Ectodermal cell (in vitro differentiated cells): ENCODE measurements at regions not wholly inside any gene's neighbourhood (a gene's known extent, or its start where the extent isn't known, plus 50 kb on each side); places are given as distances from the start of the nearest gene placed in this dataset.

Experiments
- H3K27ac ChIP-seq: 2 replicates; pipeline ENCODE4 v1.7.0; 2013; ENCODE audit warnings: mild to moderate bottlenecking, low read depth, low read length; ENCODE audit not compliant: insufficient read depth, poor library complexity, severe bottlenecking
- H3K27me3 ChIP-seq: 2 replicates; pipeline ENCODE4 v1.7.0; 2013; ENCODE audit warnings: mild to moderate bottlenecking, low read length; ENCODE audit not compliant: insufficient read depth, control insufficient read depth, poor library complexity, severe bottlenecking
- H3K36me3 ChIP-seq: one replicate; pipeline ENCODE4 v1.7.0; 2013; ENCODE audit warnings: low read length; ENCODE audit not compliant: control insufficient read depth, insufficient read depth
- H3K4me1 ChIP-seq: one replicate; pipeline ENCODE4 v1.7.0; 2013; ENCODE audit warnings: low read length; ENCODE audit not compliant: control insufficient read depth, insufficient read depth
- H3K4me3 ChIP-seq: 2 replicates; pipeline ENCODE4 v1.7.0; 2013; ENCODE audit warnings: low read depth, low read length, control low read depth; ENCODE audit not compliant: insufficient read depth
- H3K9me3 ChIP-seq: 2 replicates; pipeline ENCODE4 v1.7.0; 2013; ENCODE audit warnings: mild to moderate bottlenecking, low read length, moderate library complexity; ENCODE audit not compliant: control insufficient read depth
- WGBS, 2 experiments: methylation state at CpG; one replicate each; pipeline ENCODE4 v1.1.7; 2013; ENCODE audit warnings: missing lambda C conversion rate in 2 of 2; 5-methylcytosine and 5-hydroxymethylcytosine counted together

GRCh38 chr3:73204841-73205240 is 143.4 kb downstream of the EBLN2 start:
- Histone ChIP-seq H3K9me3 (no peaks in the 10 kb centered on the region), H3K27me3 (no peaks in the 10 kb centered on the region), H3K4me1 (peaks cover 17% of the 10 kb centered on the region), H3K4me3 (no peak overlapping the region), H3K36me3 (no peaks in the 10 kb centered on the region), H3K27ac (no peak overlapping the region)

GRCh38 chr3:73206030-73206429 is 144.6 kb downstream of the EBLN2 start:
- Histone ChIP-seq H3K27me3 (no peaks in the 10 kb centered on the region), H3K27ac (no peak overlapping the region), H3K4me1 (peaks cover 6% of the 10 kb centered on the region), H3K36me3 (no peaks in the 10 kb centered on the region), H3K9me3 (no peaks in the 10 kb centered on the region), H3K4me3 (no peak overlapping the region)
- WGBS, 2 experiments, result 95 to 98% methylated on average over 5 of the region's 5 CpGs

- WGBS, 2 experiments, result 88 to 91% methylated on average over 3 of the region's 3 CpGs
- H3K4me1 ChIP-seq, result no peaks in the 10 kb centered on the region
- H3K4me3 ChIP-seq, result no peak overlapping the region
- H3K9me3 ChIP-seq, result no peaks in the 10 kb centered on the region
- H3K27me3 ChIP-seq, result no peaks in the 10 kb centered on the region
- H3K36me3 ChIP-seq, result no peaks in the 10 kb centered on the region
- H3K27ac ChIP-seq, result no peak overlapping the region
Measured at GRCh38 chr3:73207946-73208440, 146.5 kb downstream of the EBLN2 start.

- Histone ChIP-seq H3K27me3 (no peaks in the 10 kb centered on the region), H3K4me1 (no peaks in the 10 kb centered on the region), H3K27ac (no peak overlapping the region), H3K9me3 (no peaks in the 10 kb centered on the region), H3K4me3 (no peak overlapping the region), H3K36me3 (no peaks in the 10 kb centered on the region)
- WGBS, 2 experiments, result 92 to 96% methylated on average over 3 of the region's 3 CpGs
Measured at GRCh38 chr3:73210759-73211158, 149.3 kb downstream of the EBLN2 start.

- Histone ChIP-seq H3K36me3 (no peaks in the 10 kb centered on the region), H3K4me1 (no peaks in the 10 kb centered on the region), H3K27ac (no peak overlapping the region), H3K9me3 (no peaks in the 10 kb centered on the region), H3K4me3 (no peak overlapping the region), H3K27me3 (no peaks in the 10 kb centered on the region)
- WGBS, 2 experiments, result 98 to 100% methylated on average over 2 to 3 of the region's 3 CpGs
Measured at GRCh38 chr3:73212683-73213082, 151.2 kb downstream of the EBLN2 start.

- Histone ChIP-seq H3K27ac (no peak overlapping the region), H3K4me1 (no peaks in the 10 kb centered on the region), H3K4me3 (no peak overlapping the region), H3K27me3 (no peaks in the 10 kb centered on the region), H3K36me3 (no peaks in the 10 kb centered on the region), H3K9me3 (no peaks in the 10 kb centered on the region)
- WGBS, 2 experiments, result 85 to 93% methylated on average over 1 of the region's 1 CpG
Measured at GRCh38 chr3:73213896-73214295, 152.4 kb downstream of the EBLN2 start.

- Histone ChIP-seq H3K4me3 (no peak overlapping the region), H3K36me3 (no peaks in the 10 kb centered on the region), H3K27me3 (no peaks in the 10 kb centered on the region), H3K4me1 (no peaks in the 10 kb centered on the region), H3K27ac (no peak overlapping the region), H3K9me3 (no peaks in the 10 kb centered on the region)
- WGBS, 2 experiments, result 100% methylated on average over 1 to 2 of the region's 2 CpGs
Measured at GRCh38 chr3:73214846-73215245, 153.4 kb downstream of the EBLN2 start.

GRCh38 chr3:73215281-73215680 is 153.8 kb downstream of the EBLN2 start:
- WGBS, 2 experiments, result no CpG with 5 or more reads among the region's 1 CpG
- no peak overlapping the region for H3K4me3 ChIP-seq
- no peaks in the 10 kb centered on the region for H3K27me3 ChIP-seq
- H3K4me1 ChIP-seq, result no peaks in the 10 kb centered on the region
- no peaks in the 10 kb centered on the region for H3K36me3 ChIP-seq
- H3K9me3 ChIP-seq, result no peaks in the 10 kb centered on the region
- no peak overlapping the region for H3K27ac ChIP-seq

- Histone ChIP-seq H3K36me3 (no peaks in the 10 kb centered on the region), H3K27me3 (no peaks in the 10 kb centered on the region), H3K4me3 (no peak overlapping the region), H3K4me1 (no peaks in the 10 kb centered on the region), H3K27ac (no peak overlapping the region), H3K9me3 (no peaks in the 10 kb centered on the region)
- WGBS, 2 experiments, result 97 to 98% methylated on average over 4 of the region's 4 CpGs
Measured at GRCh38 chr3:73215901-73216300, 154.4 kb downstream of the EBLN2 start.

GRCh38 chr3:73216310-73216709 is 154.9 kb downstream of the EBLN2 start:
- Histone ChIP-seq H3K4me3 (no peak overlapping the region), H3K9me3 (no peaks in the 10 kb centered on the region), H3K4me1 (no peaks in the 10 kb centered on the region), H3K36me3 (no peaks in the 10 kb centered on the region), H3K27me3 (no peaks in the 10 kb centered on the region), H3K27ac (no peak overlapping the region)
- WGBS, 2 experiments, result 82 to 92% methylated on average over 1 of the region's 1 CpG

- Histone ChIP-seq H3K4me1 (no peaks in the 10 kb centered on the region), H3K9me3 (no peaks in the 10 kb centered on the region), H3K4me3 (no peak overlapping the region), H3K27me3 (no peaks in the 10 kb centered on the region), H3K36me3 (no peaks in the 10 kb centered on the region), H3K27ac (no peak overlapping the region)
- 88 to 92% methylated on average over 3 of the region's 4 CpGs for WGBS, 2 experiments
Measured at GRCh38 chr3:73222126-73222525, 160.7 kb downstream of the EBLN2 start.
